Pancreas (tissue), 10 donors: ENCODE measurements at regions not wholly inside any gene's neighbourhood (a gene's known extent, or its start where the extent isn't known, plus 50 kb on each side); places are given as distances from the start of the nearest gene placed in this dataset.

Source experiments
- ATAC-seq, 4 donors: fragments of 200-7000 bp; cut with Tn5 transposase; one replicate each; pipeline versions ENCODE4 v1.8.0 to v1.9.1; 2020; ENCODE audit warnings: mild to moderate bottlenecking in 4 of 4, moderate library complexity in 4 of 4
- DNase-seq, 6 donors: peaks; one replicate each; pipeline ENCODE4 v3.0.0-alpha.2; 2020
- FAIRE-seq: peaks from 2 replicates; lab custom pipeline; 2012; peaks lifted over from hg19 to GRCh38; lab: Jason Lieb, UNC
- H3K27ac ChIP-seq, 4 donors: fragments of 200-600 bp; sonication (generic); 1 replicate in 3 of 4; 2 replicates in 1 of 4; pipeline versions ENCODE4 v1.5.0 to v1.8.0; 2020
- H3K27me3 ChIP-seq, 4 donors: fragments of 200-600 bp; one replicate each; pipeline ENCODE4 v1.8.0; 2021
- H3K36me3 ChIP-seq, 3 donors: fragments of 200-600 bp; sonication (generic) in 1 of 3; one replicate each; pipeline versions ENCODE4 v1.5.0 to v1.8.0; 2020 to 2021
- H3K4me1 ChIP-seq, 3 donors: fragments of 200-600 bp; one replicate each; pipeline ENCODE4 v1.8.0; 2021
- H3K4me3 ChIP-seq, 4 donors: fragments of 200-600 bp; sonication (generic) in 2 of 4; one replicate each; pipeline versions ENCODE4 v1.5.0 to v1.8.0; 2020 to 2021
- H3K9me3 ChIP-seq, 4 donors: fragments of 200-600 bp; one replicate each; pipeline ENCODE4 v1.8.0; 2021
- whole genome bisulfite sequencing, 2 donors: extraction: QIAGEN DNeasy Blood & Tissue Kit; methylation state at CpG; one replicate each; pipeline ENCODE4 v1.1.7; 2013; 5-methylcytosine and 5-hydroxymethylcytosine counted together
- intact Hi-C, 3 donors: fragments of 100-400 bp; cut with DNase I; formaldehyde crosslinking; loops; one replicate each; pipeline versions ENCODE4 v1.11.1 to v1.14.2; 2022
- TF ChIP-seq, protein P1 (sequence below), 4 donors: fragments of 200-600 bp; sonication (generic) in 3 of 4; IDR thresholded peaks; one replicate each; pipeline versions ENCODE4 v1.5.0 to v1.8.0; 2021; ENCODE audit warnings: antibody characterized with exemption in 4 of 4
- donor health status: healthy with polysubstance abuse.
- donor health status: DM: no; HTN: no; CAD: no; lungs with moderate emphysema.
- donor health status: DM: no; HTN: no; CAD: no.
- donor health status: control.
- donor health status: control.
- donor health status: Bipolar disorder and iron deficiency.
- donor health status: DM: yes; HTN: yes; CAD: no.
- donor health status: DM: no; HTN: no; CAD: no.
- donor health status: DM: no; HTN: no; CAD: no.
- donor health status: DM: yes; HTN: yes; CAD: no.

DNA sequence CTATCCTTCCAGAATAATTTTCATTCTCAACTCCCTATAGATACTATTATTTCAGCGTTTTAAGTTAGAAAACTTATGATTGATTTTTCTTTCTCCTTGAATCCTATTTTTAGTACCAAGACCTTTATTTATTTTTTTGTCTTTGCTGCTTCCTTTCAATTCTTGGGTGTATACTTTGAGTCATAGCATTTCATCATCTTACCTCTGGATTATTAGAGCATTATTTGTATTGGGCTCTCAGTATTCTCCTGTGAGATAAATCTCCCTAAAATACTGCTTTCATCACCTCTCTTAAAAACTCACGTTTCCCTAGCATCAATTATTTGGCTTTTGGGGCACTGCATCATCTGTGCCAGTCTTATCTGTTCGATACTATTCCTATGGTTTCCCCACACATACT lies 222.8 kb downstream of the POSTN start:
- TF ChIP-seq, protein P1, sequence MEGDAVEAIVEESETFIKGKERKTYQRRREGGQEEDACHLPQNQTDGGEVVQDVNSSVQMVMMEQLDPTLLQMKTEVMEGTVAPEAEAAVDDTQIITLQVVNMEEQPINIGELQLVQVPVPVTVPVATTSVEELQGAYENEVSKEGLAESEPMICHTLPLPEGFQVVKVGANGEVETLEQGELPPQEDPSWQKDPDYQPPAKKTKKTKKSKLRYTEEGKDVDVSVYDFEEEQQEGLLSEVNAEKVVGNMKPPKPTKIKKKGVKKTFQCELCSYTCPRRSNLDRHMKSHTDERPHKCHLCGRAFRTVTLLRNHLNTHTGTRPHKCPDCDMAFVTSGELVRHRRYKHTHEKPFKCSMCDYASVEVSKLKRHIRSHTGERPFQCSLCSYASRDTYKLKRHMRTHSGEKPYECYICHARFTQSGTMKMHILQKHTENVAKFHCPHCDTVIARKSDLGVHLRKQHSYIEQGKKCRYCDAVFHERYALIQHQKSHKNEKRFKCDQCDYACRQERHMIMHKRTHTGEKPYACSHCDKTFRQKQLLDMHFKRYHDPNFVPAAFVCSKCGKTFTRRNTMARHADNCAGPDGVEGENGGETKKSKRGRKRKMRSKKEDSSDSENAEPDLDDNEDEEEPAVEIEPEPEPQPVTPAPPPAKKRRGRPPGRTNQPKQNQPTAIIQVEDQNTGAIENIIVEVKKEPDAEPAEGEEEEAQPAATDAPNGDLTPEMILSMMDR (IDR thresholded peaks at IDR 0.05): no peak
- Histone ChIP-seq H3K36me3 (no peaks in the 10 kb centered on the region), H3K27ac (no peak overlapping the region), H3K27me3 (peaks cover 0 to 3% (median 0%) of the 10 kb centered on the region in 4 donors), H3K4me3 (no peak overlapping the region), H3K9me3 (no peaks in the 10 kb centered on the region), H3K4me1 (no peaks in the 10 kb centered on the region)
- no peak for ATAC-seq
- DNase-seq: no peak
- intact Hi-C loops: no loop called here
- FAIRE-seq: no peak
- WGBS, 2 donors: 69 to 73% methylated on average over 3 of the region's 3 CpGs

DNA sequence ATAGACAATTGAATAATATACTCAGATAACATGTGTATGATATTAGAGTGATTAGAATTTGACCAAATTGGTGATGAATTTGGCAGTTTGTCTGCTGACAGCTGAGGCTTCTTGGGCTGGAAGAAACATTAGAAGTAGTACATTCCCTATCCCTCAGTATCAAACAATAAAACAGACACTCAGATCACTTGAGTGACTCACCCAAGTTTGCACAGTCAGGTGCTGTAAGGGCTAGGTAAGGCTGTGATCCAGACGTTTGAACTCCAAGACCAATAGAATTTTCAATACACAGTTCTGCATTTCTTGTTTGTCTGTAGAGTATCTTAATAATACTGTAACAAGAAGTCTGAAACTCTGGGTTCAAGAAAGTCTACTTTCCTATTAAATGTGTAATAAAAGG lies 223.5 kb downstream of the POSTN start:
- H3K4me1 ChIP-seq: no peaks in the 10 kb centered on the region
- no peaks in the 10 kb centered on the region for H3K36me3 ChIP-seq
- no peak for ATAC-seq
- DNase-seq: no peak
- H3K4me3 ChIP-seq: no peak overlapping the region
- FAIRE-seq: no peak
- H3K27ac ChIP-seq: no peak overlapping the region
- intact Hi-C loops: no loop called here
- no peaks in the 10 kb centered on the region for H3K9me3 ChIP-seq
- WGBS, 2 donors: 18 to 25% methylated on average over 1 of the region's 1 CpG
- peaks cover 0 to 3% (median 0%) of the 10 kb centered on the region in 4 donors for H3K27me3 ChIP-seq
- TF ChIP-seq, protein P1 (IDR thresholded peaks at IDR 0.05): no peak

DNA sequence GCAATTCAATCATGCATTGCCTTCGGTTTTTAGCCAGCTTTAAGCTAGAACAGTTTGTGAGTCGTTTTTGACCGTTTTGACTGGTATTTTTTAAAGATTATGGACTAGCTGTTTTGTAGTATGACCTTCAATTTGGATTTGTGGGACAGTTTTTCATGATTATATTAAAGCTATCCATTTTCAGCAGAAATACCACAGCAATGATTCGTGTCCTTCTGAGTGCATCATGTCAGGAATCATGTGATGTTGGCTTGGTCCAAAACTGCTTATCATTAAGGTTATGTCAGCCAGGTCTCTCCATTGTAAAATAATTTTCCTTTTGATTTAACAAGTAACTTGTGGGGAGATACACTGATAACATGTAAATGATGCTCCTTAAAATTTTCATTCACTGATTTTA lies 229.0 kb downstream of the POSTN start:
- WGBS, 2 donors: 17 to 38% methylated on average over 4 of the region's 4 CpGs
- H3K9me3 ChIP-seq: no peaks in the 10 kb centered on the region
- TF ChIP-seq, protein P1 (IDR thresholded peaks at IDR 0.05): no peak
- DNase-seq: no peak
- intact Hi-C loops: no loop called here
- ATAC-seq: no peak
- no peak overlapping the region for H3K27ac ChIP-seq
- no peaks in the 10 kb centered on the region for H3K36me3 ChIP-seq
- H3K27me3 ChIP-seq: peaks cover 0 to 3% (median 0%) of the 10 kb centered on the region in 4 donors
- no peaks in the 10 kb centered on the region for H3K4me1 ChIP-seq
- FAIRE-seq: no peak
- H3K4me3 ChIP-seq: no peak overlapping the region

DNA sequence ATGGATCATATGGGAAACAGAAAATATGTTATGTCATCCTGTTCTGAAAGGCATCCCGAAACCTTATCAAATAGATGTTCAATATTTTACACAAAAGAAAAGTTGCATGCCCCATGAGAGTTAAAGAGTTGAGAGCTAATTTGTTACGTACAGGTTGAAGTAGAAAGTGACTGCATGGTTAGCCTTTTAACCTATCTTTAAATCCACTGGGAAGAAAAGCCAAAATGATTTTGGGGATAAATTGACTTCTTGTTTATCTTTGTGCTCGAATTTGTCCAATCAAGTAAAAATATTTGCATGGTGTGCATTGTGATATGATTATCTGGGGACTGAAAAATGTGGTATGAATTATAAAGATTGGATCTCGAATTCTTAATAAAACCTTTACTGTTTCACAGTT lies 230.1 kb downstream of the POSTN start:
- H3K4me3 ChIP-seq: no peak overlapping the region
- TF ChIP-seq, protein P1 (IDR thresholded peaks at IDR 0.05): no peak
- no peaks in the 10 kb centered on the region for H3K36me3 ChIP-seq
- WGBS, 2 donors: 41 to 48% methylated on average over 4 of the region's 4 CpGs
- no peak for ATAC-seq
- peaks cover 0 to 3% (median 0%) of the 10 kb centered on the region in 4 donors for H3K27me3 ChIP-seq
- intact Hi-C loops: no loop called here
- no peaks in the 10 kb centered on the region for H3K4me1 ChIP-seq
- no peak for FAIRE-seq
- no peak overlapping the region for H3K27ac ChIP-seq
- DNase-seq: no peak
- no peaks in the 10 kb centered on the region for H3K9me3 ChIP-seq

DNA sequence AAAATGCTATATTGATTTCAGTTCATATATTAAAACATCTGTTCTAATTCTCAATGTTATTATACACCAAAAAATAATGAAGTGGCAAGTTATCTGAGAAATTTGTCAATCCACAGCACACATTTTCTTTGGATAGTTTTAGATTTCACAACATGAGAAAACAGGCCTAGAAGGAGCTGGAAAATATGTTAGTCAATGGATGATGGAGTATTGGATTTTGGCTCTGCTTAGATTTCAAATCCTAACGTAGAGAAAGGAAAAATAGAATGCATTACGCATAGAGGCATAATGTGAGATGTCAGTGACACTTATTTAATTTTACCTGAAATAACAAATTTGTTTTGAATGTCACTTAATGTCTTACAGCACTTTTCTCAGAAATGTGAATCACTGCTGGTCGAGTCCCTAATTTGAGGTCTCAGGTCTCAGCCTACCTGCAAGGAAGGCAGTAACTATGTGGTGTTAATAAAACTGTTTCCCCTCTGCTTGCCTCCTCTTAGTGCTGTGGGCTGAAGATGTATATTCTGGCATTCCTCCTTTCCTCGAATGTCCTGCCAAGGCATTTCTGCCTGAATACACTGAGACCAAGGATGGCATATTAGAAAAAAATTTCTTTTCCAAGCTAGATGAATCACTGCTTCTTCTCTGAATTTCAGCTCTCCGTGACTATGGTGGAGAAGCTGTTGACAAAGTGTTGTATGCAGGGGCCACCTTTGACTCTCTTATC lies 232.4 kb downstream of the POSTN start:
- ATAC-seq: no peak
- H3K36me3 ChIP-seq: no peaks in the 10 kb centered on the region
- no peaks in the 10 kb centered on the region for H3K4me1 ChIP-seq
- FAIRE-seq: no peak
- no peaks in the 10 kb centered on the region for H3K9me3 ChIP-seq
- DNase-seq: no peak
- 51 to 60% methylated on average over 5 of the region's 5 CpGs for WGBS, 2 donors
- no peak overlapping the region for H3K27ac ChIP-seq
- no peaks in the 10 kb centered on the region for H3K27me3 ChIP-seq
- intact Hi-C loops: no loop called here
- H3K4me3 ChIP-seq: no peak overlapping the region
- TF ChIP-seq, protein P1 (IDR thresholded peaks at IDR 0.05): no peak
